ENCODE measurements at regions not wholly inside any gene's neighbourhood (a gene's known extent, or its start where the extent isn't known, plus 50 kb on each side); places are given as distances from the start of the nearest gene placed in this dataset.

- Histone ChIP-seq H3K27me3 (ENCODE audit: control insufficient read depth, insufficient read depth, low read length) (no peaks in the 10 kb centered on the region), H3K27ac (ENCODE audit: low read depth, low read length) (no peak overlapping the region), H3K9me3 (ENCODE audit: control insufficient read depth, insufficient read depth, low read length) (no peaks in the 10 kb centered on the region; the same call in 1 of the 2 replicates), H3K4me3 (ENCODE audit: low read depth, low read length) (no peak overlapping the region)
- TF ChIP-seq CTCF (IDR thresholded peaks at IDR 0.05; ENCODE audit: low read depth, low read length), result no peak
- CTCF ChIA-PET, result interaction anchor here (1.2 to 3.7 kb wide), 2 partner anchors 8 to 334 kb away, joined by 3 to 20 read pairs; no protein-coding TSS in a partner anchor
- no peak for DNase-seq (ENCODE audit: low read depth, low spot score)
- POLR2A ChIA-PET, result no interaction called here
Observed at GRCh38 chr13:30105381-30105780, 202.0 kb downstream of the KATNAL1 start.

- H3K27me3 ChIP-seq (ENCODE audit: control insufficient read depth, insufficient read depth, low read length), result no peaks in the 10 kb centered on the region
- TF ChIP-seq CTCF (IDR thresholded peaks at IDR 0.05; ENCODE audit: low read depth, low read length), result no peak
- H3K4me3 ChIP-seq (ENCODE audit: low read depth, low read length), result no peak overlapping the region
- no peak overlapping the region for H3K27ac ChIP-seq (ENCODE audit: low read depth, low read length)
- DNase-seq (ENCODE audit: low read depth, low spot score), result no peak
- H3K9me3 ChIP-seq (ENCODE audit: control insufficient read depth, insufficient read depth, low read length), result no peaks in the 10 kb centered on the region; the same call in 1 of the 2 replicates
- CTCF ChIA-PET, result interaction anchor here (3.7 kb wide), 1 partner anchor 11 kb away, joined by 20 read pairs; no protein-coding TSS in a partner anchor
- POLR2A ChIA-PET, result no interaction called here
Observed at GRCh38 chr13:30103161-30103840, 204.1 kb downstream of the KATNAL1 start.

- no peak for TF ChIP-seq CTCF (IDR thresholded peaks at IDR 0.05; ENCODE audit: low read depth, low read length)
- no peaks in the 10 kb centered on the region for H3K27me3 ChIP-seq (ENCODE audit: control insufficient read depth, insufficient read depth, low read length)
- H3K27ac ChIP-seq (ENCODE audit: low read depth, low read length), result no peak overlapping the region
- POLR2A ChIA-PET, result no interaction called here
- CTCF ChIA-PET, result interaction anchor here (0.6 to 0.9 kb wide), 3 partner anchors 10 to 59 kb away, joined by 3 to 5 read pairs (median 5); no protein-coding TSS in a partner anchor
- no peak for DNase-seq (ENCODE audit: low read depth, low spot score)
- no peak overlapping the region for H3K4me3 ChIP-seq (ENCODE audit: low read depth, low read length)
- H3K9me3 ChIP-seq (ENCODE audit: control insufficient read depth, insufficient read depth, low read length), result no peaks in the 10 kb centered on the region
Observed at GRCh38 chr13:30100226-30100625, 207.1 kb downstream of the KATNAL1 start.

- no peak for TF ChIP-seq CTCF (IDR thresholded peaks at IDR 0.05; ENCODE audit: low read depth, low read length)
- ChIA-PET POLR2A (no interaction called here), CTCF (no interaction called here)
- DNase-seq (ENCODE audit: low read depth, low spot score), result no peak
- Histone ChIP-seq H3K27ac (ENCODE audit: low read depth, low read length) (no peak overlapping the region), H3K4me3 (ENCODE audit: low read depth, low read length) (no peak overlapping the region), H3K9me3 (ENCODE audit: control insufficient read depth, insufficient read depth, low read length) (no peaks in the 10 kb centered on the region), H3K27me3 (ENCODE audit: control insufficient read depth, insufficient read depth, low read length) (peaks cover 4% of the 10 kb centered on the region)
Observed at GRCh38 chr13:30097701-30098100, 209.7 kb downstream of the KATNAL1 start.

- no peak overlapping the region for H3K4me3 ChIP-seq (ENCODE audit: low read depth, low read length)
- POLR2A ChIA-PET, result no interaction called here
- peaks cover 4% of the 10 kb centered on the region for H3K27me3 ChIP-seq (ENCODE audit: control insufficient read depth, insufficient read depth, low read length)
- DNase-seq (ENCODE audit: low read depth, low spot score), result no peak
- no peaks in the 10 kb centered on the region for H3K9me3 ChIP-seq (ENCODE audit: control insufficient read depth, insufficient read depth, low read length)
- no peak for TF ChIP-seq CTCF (IDR thresholded peaks at IDR 0.05; ENCODE audit: low read depth, low read length)
- CTCF ChIA-PET, result no interaction called here
- no peak overlapping the region for H3K27ac ChIP-seq (ENCODE audit: low read depth, low read length)
Observed at GRCh38 chr13:30097089-30097488, 210.3 kb downstream of the KATNAL1 start.

Measured in AG04450 (cell line).